GM11168 (cell line): ENCODE measurements at regions not wholly inside any gene's neighbourhood (a gene's known extent, or its start where the extent isn't known, plus 50 kb on each side); places are given as distances from the start of the nearest gene placed in this dataset.
"Not testable (repeated sequence)": the region's sequence is repeated elsewhere in the genome, so short reads cannot be mapped to it uniquely, and the experiment has no call there.

Source experiments
- in situ Hi-C: fragments of 300-500 bp; cut with MboI; formaldehyde crosslinking; loops from one replicate; pipeline ENCODE4 v1.12.0; 2022; ENCODE audit warnings: low sequenced_read_pairs; ENCODE audit not compliant: unreplicated experiment

GRCh38 chr1:197985351-197985750 lies 68.2 kb downstream of the LHX9 start:
- in situ Hi-C loops = no loop called here

GRCh38 chr1:197986817-197987216 lies 69.6 kb downstream of the LHX9 start:
- in situ Hi-C loops = no loop called here

- in situ Hi-C loops = no loop called here
These were observed 70.1 kb downstream of the LHX9 start for GRCh38 chr1:197987294-197987693.

- in situ Hi-C loops = not testable (repeated sequence)
These were observed 71.4 kb downstream of the LHX9 start for GRCh38 chr1:197988581-197988980.

- in situ Hi-C loops = no loop called here
These were observed 71.9 kb downstream of the LHX9 start for GRCh38 chr1:197989058-197989457.

- in situ Hi-C loops = no loop called here
These were observed 74.4 kb downstream of the LHX9 start for GRCh38 chr1:197991594-197991993.

- in situ Hi-C loops = no loop called here
These were observed 77.8 kb downstream of the LHX9 start for GRCh38 chr1:197994907-197995407.

- in situ Hi-C loops = no loop called here
These were observed 78.5 kb downstream of the LHX9 start for GRCh38 chr1:197995408-197996258.

- in situ Hi-C loops = not testable (repeated sequence)
These were observed 79.0 kb downstream of the LHX9 start for GRCh38 chr1:197996259-197996512.

- in situ Hi-C loops = no loop called here
These were observed 80.9 kb downstream of the LHX9 start for GRCh38 chr1:197998110-197998509.

GRCh38 chr1:198001776-198002408 lies 84.7 kb downstream of the LHX9 start:
- in situ Hi-C loops = no loop called here

GRCh38 chr1:198003468-198003867 lies 86.3 kb downstream of the LHX9 start:
- in situ Hi-C loops = no loop called here

- in situ Hi-C loops = no loop called here
These were observed 89.8 kb downstream of the LHX9 start for GRCh38 chr1:198007011-198007410.

GRCh38 chr1:198007687-198008607 lies 90.8 kb downstream of the LHX9 start:
- in situ Hi-C loops = no loop called here

- in situ Hi-C loops = no loop called here
These were observed 97.2 kb downstream of the LHX9 start for GRCh38 chr1:198014355-198014754.

GRCh38 chr1:198015309-198015708 lies 98.1 kb downstream of the LHX9 start:
- in situ Hi-C loops = no loop called here

GRCh38 chr1:198018529-198018928 lies 101.4 kb downstream of the LHX9 start:
- in situ Hi-C loops = no loop called here

- in situ Hi-C loops = no loop called here
These were observed 102.0 kb downstream of the LHX9 start for GRCh38 chr1:198019126-198019525.

- in situ Hi-C loops = no loop called here
These were observed 107.2 kb downstream of the LHX9 start for GRCh38 chr1:198024336-198024735.

- in situ Hi-C loops = no loop called here
These were observed 107.6 kb downstream of the LHX9 start for GRCh38 chr1:198024782-198025181.

- in situ Hi-C loops = no loop called here
These were observed 113.5 kb downstream of the LHX9 start for GRCh38 chr1:198030682-198031081.
